ENCODE measurements at regions not wholly inside any gene's neighbourhood (a gene's known extent, or its start where the extent isn't known, plus 50 kb on each side); places are given as distances from the start of the nearest gene placed in this dataset.

GRCh38 chr16:51691109-51691508, 540.0 kb upstream of the SALL1 start:
- no peak for DNase-seq (ENCODE audit: extremely low spot score)
- TF ChIP-seq CTCF (IDR thresholded peaks at IDR 0.05; ENCODE audit: control extremely low read depth, extremely low read depth, low read depth, missing control alignments) = no peak
- ChIA-PET POLR2A (no interaction called here), CTCF (no interaction called here)

DNA sequence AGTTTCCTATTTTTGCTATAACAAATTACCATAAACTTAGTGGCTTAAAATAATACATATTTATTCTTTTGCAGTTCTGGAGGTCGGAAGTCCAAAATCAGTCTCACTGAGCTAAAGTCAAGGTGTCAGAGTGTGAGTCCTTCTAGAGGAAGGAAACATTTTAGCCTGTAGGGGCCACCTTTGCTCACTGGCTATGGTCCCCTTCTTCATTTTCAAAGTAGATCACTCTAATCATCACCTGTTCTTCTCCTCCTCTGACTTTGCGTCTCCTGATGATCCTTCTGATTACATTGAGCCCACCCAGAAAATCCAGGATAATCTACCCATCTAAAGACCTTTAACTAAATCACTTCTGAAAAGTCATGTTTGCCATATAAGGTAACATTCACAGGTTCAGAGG, 534.4 kb upstream of the SALL1 start:
- ChIA-PET CTCF (no interaction called here), POLR2A (no interaction called here)
- no peak for DNase-seq (ENCODE audit: extremely low spot score)
- TF ChIP-seq CTCF (IDR thresholded peaks at IDR 0.05; ENCODE audit: control extremely low read depth, extremely low read depth, low read depth, missing control alignments) = no peak

- POLR2A ChIA-PET = no interaction called here
- TF ChIP-seq CTCF (IDR thresholded peaks at IDR 0.05; ENCODE audit: control extremely low read depth, extremely low read depth, low read depth, missing control alignments) = no peak
- CTCF ChIA-PET = no interaction called here
- DNase-seq (ENCODE audit: extremely low spot score) = no peak
Measured at GRCh38 chr16:51683882-51684281, 532.8 kb upstream of the SALL1 start.

DNA sequence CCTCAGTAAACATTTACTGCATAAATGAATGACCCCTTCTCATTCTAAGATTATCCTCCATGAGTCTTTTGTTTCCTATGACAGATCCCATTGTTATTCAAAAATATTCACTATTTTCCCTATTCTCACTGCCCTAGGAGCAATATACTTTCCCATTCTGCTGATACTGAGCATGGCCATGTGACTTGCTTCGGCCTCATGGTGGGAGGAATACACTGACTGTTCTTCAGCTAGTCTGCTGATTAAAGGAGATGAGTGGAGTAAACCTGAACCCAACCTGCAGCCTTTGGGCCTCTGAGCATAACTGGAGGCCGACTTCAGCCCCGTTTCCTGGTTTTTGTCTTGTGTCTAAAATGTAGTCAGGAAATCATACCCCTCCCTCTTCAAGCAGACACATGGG, 531.8 kb upstream of the SALL1 start:
- TF ChIP-seq CTCF (IDR thresholded peaks at IDR 0.05; ENCODE audit: control extremely low read depth, extremely low read depth, low read depth, missing control alignments) = no peak
- DNase-seq (ENCODE audit: extremely low spot score) = no peak
- CTCF ChIA-PET = no interaction called here
- POLR2A ChIA-PET = no interaction called here

GRCh38 chr16:51674615-51675014, 523.5 kb upstream of the SALL1 start:
- ChIA-PET POLR2A (no interaction called here), CTCF (no interaction called here)
- no peak for TF ChIP-seq CTCF (IDR thresholded peaks at IDR 0.05; ENCODE audit: control extremely low read depth, extremely low read depth, low read depth, missing control alignments)
- no peak for DNase-seq (ENCODE audit: extremely low spot score)

- ChIA-PET POLR2A (no interaction called here), CTCF (no interaction called here)
- DNase-seq (ENCODE audit: extremely low spot score) = no peak
- no peak for TF ChIP-seq CTCF (IDR thresholded peaks at IDR 0.05; ENCODE audit: control extremely low read depth, extremely low read depth, low read depth, missing control alignments)
Measured at GRCh38 chr16:51670527-51670926, 519.5 kb upstream of the SALL1 start.

DNA sequence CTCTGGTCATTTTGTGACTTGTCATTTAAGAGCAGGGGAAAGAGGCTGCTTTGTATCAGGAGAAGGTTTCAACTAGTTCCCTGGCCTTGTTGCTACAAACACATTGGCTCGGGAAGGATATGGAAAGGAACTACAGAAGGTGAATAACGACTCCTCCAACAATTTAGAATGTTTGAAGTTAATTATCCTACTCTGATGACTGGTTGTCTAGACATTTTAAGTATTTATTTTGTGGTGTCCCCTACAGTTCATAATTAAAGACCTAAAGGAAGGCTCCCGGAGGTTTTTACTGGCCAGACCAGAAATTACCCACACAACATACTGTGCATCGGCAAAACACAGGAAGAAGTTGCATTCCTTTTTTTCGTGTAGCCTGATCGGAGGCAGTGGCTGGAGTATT, 515.8 kb upstream of the SALL1 start:
- no peak for DNase-seq (ENCODE audit: extremely low spot score)
- TF ChIP-seq CTCF (IDR thresholded peaks at IDR 0.05; ENCODE audit: control extremely low read depth, extremely low read depth, low read depth, missing control alignments) = no peak
- ChIA-PET CTCF (interaction anchor here (1.5 kb wide), 1 partner anchor 12 kb away, joined by 4 read pairs; no protein-coding TSS in a partner anchor), POLR2A (no interaction called here)

Measured in GM10248 (cell line).